ENCODE measurements at regions not wholly inside any gene's neighbourhood (a gene's known extent, or its start where the extent isn't known, plus 50 kb on each side); places are given as distances from the start of the nearest gene placed in this dataset.

GRCh38 chr14:83556746-83557453 lies 1973.0 kb upstream of the FLRT2 start:
- H3K36me3 Mint-ChIP-seq (ENCODE audit: insufficient read depth) = no peaks in the 10 kb centered on the region
- H3K4me3 Mint-ChIP-seq = no peak overlapping the region
- DNase-seq (no peak), ATAC-seq (no peak)
- no peaks in the 10 kb centered on the region for H3K9me3 Mint-ChIP-seq
- no peaks in the 10 kb centered on the region for H3K4me1 Mint-ChIP-seq (ENCODE audit: low read depth)
- no peaks in the 10 kb centered on the region for H3K27me3 Mint-ChIP-seq (ENCODE audit: low read depth)

GRCh38 chr14:83558946-83559345 lies 1971.0 kb upstream of the FLRT2 start:
- H3K9me3 Mint-ChIP-seq = peaks cover 4% of the 10 kb centered on the region
- no peaks in the 10 kb centered on the region for H3K27me3 Mint-ChIP-seq (ENCODE audit: low read depth)
- no peaks in the 10 kb centered on the region for H3K36me3 Mint-ChIP-seq (ENCODE audit: insufficient read depth)
- H3K4me3 Mint-ChIP-seq = no peak overlapping the region
- no peak for ATAC-seq
- no peak for DNase-seq
- no peaks in the 10 kb centered on the region for H3K4me1 Mint-ChIP-seq (ENCODE audit: low read depth)

GRCh38 chr14:83559721-83560120 lies 1970.2 kb upstream of the FLRT2 start:
- no peaks in the 10 kb centered on the region for H3K36me3 Mint-ChIP-seq (ENCODE audit: insufficient read depth)
- H3K4me1 Mint-ChIP-seq (ENCODE audit: low read depth) = no peaks in the 10 kb centered on the region
- no peaks in the 10 kb centered on the region for H3K27me3 Mint-ChIP-seq (ENCODE audit: low read depth)
- H3K4me3 Mint-ChIP-seq = no peak overlapping the region
- peaks cover 7% of the 10 kb centered on the region for H3K9me3 Mint-ChIP-seq
- DNase-seq = no peak
- ATAC-seq = no peak

GRCh38 chr14:83561261-83561660 lies 1968.7 kb upstream of the FLRT2 start:
- H3K9me3 Mint-ChIP-seq = peaks cover 10% of the 10 kb centered on the region

GRCh38 chr14:83566567-83566966 lies 1963.4 kb upstream of the FLRT2 start:
- Mint-ChIP-seq H3K27me3 (ENCODE audit: low read depth) (no peaks in the 10 kb centered on the region), H3K4me1 (ENCODE audit: low read depth) (no peaks in the 10 kb centered on the region), H3K4me3 (no peak overlapping the region), H3K36me3 (ENCODE audit: insufficient read depth) (no peaks in the 10 kb centered on the region), H3K9me3 (peaks cover 25% of the 10 kb centered on the region)
- no peak for ATAC-seq
- DNase-seq = no peak

More at GRCh38 chr14:83561261-83561660, 1968.7 kb upstream of the FLRT2 start:
- H3K4me1 Mint-ChIP-seq (ENCODE audit: low read depth) = no peaks in the 10 kb centered on the region
- DNase-seq (no peak), ATAC-seq (no peak)
- H3K4me3 Mint-ChIP-seq = no peak overlapping the region
- no peaks in the 10 kb centered on the region for H3K36me3 Mint-ChIP-seq (ENCODE audit: insufficient read depth)
- H3K27me3 Mint-ChIP-seq (ENCODE audit: low read depth) = no peaks in the 10 kb centered on the region

- H3K4me3 Mint-ChIP-seq = no peak overlapping the region
- peaks cover 27% of the 10 kb centered on the region for H3K9me3 Mint-ChIP-seq
- H3K4me1 Mint-ChIP-seq (ENCODE audit: low read depth) = no peaks in the 10 kb centered on the region
- ATAC-seq = no peak
- no peak for DNase-seq
- no peaks in the 10 kb centered on the region for H3K36me3 Mint-ChIP-seq (ENCODE audit: insufficient read depth)
- no peaks in the 10 kb centered on the region for H3K27me3 Mint-ChIP-seq (ENCODE audit: low read depth)
Measured at GRCh38 chr14:83568141-83568540, 1961.8 kb upstream of the FLRT2 start.

- H3K36me3 Mint-ChIP-seq (ENCODE audit: insufficient read depth) = no peaks in the 10 kb centered on the region
- peaks cover 33% of the 10 kb centered on the region for H3K9me3 Mint-ChIP-seq
- no peaks in the 10 kb centered on the region for H3K4me1 Mint-ChIP-seq (ENCODE audit: low read depth)
- no peaks in the 10 kb centered on the region for H3K27me3 Mint-ChIP-seq (ENCODE audit: low read depth)
- no peak overlapping the region for H3K4me3 Mint-ChIP-seq
- DNase-seq (no peak), ATAC-seq (no peak)
Measured at GRCh38 chr14:83575301-83575700, 1954.6 kb upstream of the FLRT2 start.

- Mint-ChIP-seq H3K4me1 (ENCODE audit: low read depth) (no peaks in the 10 kb centered on the region), H3K27me3 (ENCODE audit: low read depth) (no peaks in the 10 kb centered on the region), H3K36me3 (ENCODE audit: insufficient read depth) (no peaks in the 10 kb centered on the region), H3K9me3 (peaks cover 27% of the 10 kb centered on the region), H3K4me3 (no peak overlapping the region)
- ATAC-seq (no peak), DNase-seq (no peak)
Measured at GRCh38 chr14:83583201-83583600, 1946.7 kb upstream of the FLRT2 start.

- Mint-ChIP-seq H3K9me3 (peaks cover 15% of the 10 kb centered on the region), H3K36me3 (ENCODE audit: insufficient read depth) (no peaks in the 10 kb centered on the region), H3K4me3 (no peak overlapping the region), H3K27me3 (ENCODE audit: low read depth) (no peaks in the 10 kb centered on the region), H3K4me1 (ENCODE audit: low read depth) (no peaks in the 10 kb centered on the region)
- no peak for ATAC-seq
- DNase-seq = no peak
Measured at GRCh38 chr14:83594874-83595273, 1935.1 kb upstream of the FLRT2 start.

- no peaks in the 10 kb centered on the region for H3K27me3 Mint-ChIP-seq (ENCODE audit: low read depth)
- H3K4me3 Mint-ChIP-seq = no peak overlapping the region
- H3K4me1 Mint-ChIP-seq (ENCODE audit: low read depth) = no peaks in the 10 kb centered on the region
- DNase-seq (no peak), ATAC-seq (no peak)
- no peaks in the 10 kb centered on the region for H3K36me3 Mint-ChIP-seq (ENCODE audit: insufficient read depth)
- peaks cover 22% of the 10 kb centered on the region for H3K9me3 Mint-ChIP-seq
Measured at GRCh38 chr14:83607682-83608081, 1922.3 kb upstream of the FLRT2 start.

- Mint-ChIP-seq H3K4me1 (ENCODE audit: low read depth) (no peaks in the 10 kb centered on the region), H3K4me3 (no peak overlapping the region), H3K36me3 (ENCODE audit: insufficient read depth) (no peaks in the 10 kb centered on the region), H3K27me3 (ENCODE audit: low read depth) (no peaks in the 10 kb centered on the region), H3K9me3 (peaks cover 14% of the 10 kb centered on the region)
- DNase-seq = no peak
- ATAC-seq = no peak
Measured at GRCh38 chr14:83611491-83611890, 1918.5 kb upstream of the FLRT2 start.

GRCh38 chr14:83611906-83612390 lies 1918.0 kb upstream of the FLRT2 start:
- ATAC-seq (no peak), DNase-seq (no peak)
- H3K36me3 Mint-ChIP-seq (ENCODE audit: insufficient read depth) = no peaks in the 10 kb centered on the region
- no peaks in the 10 kb centered on the region for H3K27me3 Mint-ChIP-seq (ENCODE audit: low read depth)
- H3K9me3 Mint-ChIP-seq = peaks cover 9% of the 10 kb centered on the region
- no peaks in the 10 kb centered on the region for H3K4me1 Mint-ChIP-seq (ENCODE audit: low read depth)
- no peak overlapping the region for H3K4me3 Mint-ChIP-seq

GRCh38 chr14:83614956-83615355 lies 1915.0 kb upstream of the FLRT2 start:
- no peaks in the 10 kb centered on the region for H3K27me3 Mint-ChIP-seq (ENCODE audit: low read depth)
- H3K36me3 Mint-ChIP-seq (ENCODE audit: insufficient read depth) = no peaks in the 10 kb centered on the region
- DNase-seq (no peak), ATAC-seq (no peak)
- no peaks in the 10 kb centered on the region for H3K4me1 Mint-ChIP-seq (ENCODE audit: low read depth)
- H3K4me3 Mint-ChIP-seq = no peak overlapping the region
- H3K9me3 Mint-ChIP-seq = peaks cover 15% of the 10 kb centered on the region

- no peaks in the 10 kb centered on the region for H3K4me1 Mint-ChIP-seq (ENCODE audit: low read depth)
- H3K9me3 Mint-ChIP-seq = peaks cover 12% of the 10 kb centered on the region
- no peak overlapping the region for H3K4me3 Mint-ChIP-seq
- no peak for DNase-seq
- H3K36me3 Mint-ChIP-seq (ENCODE audit: insufficient read depth) = no peaks in the 10 kb centered on the region
- ATAC-seq = no peak
- no peaks in the 10 kb centered on the region for H3K27me3 Mint-ChIP-seq (ENCODE audit: low read depth)
Measured at GRCh38 chr14:83624541-83624940, 1905.4 kb upstream of the FLRT2 start.

- no peak overlapping the region for H3K4me3 Mint-ChIP-seq
- H3K9me3 Mint-ChIP-seq = peaks cover 10% of the 10 kb centered on the region
- no peak for DNase-seq
- H3K27me3 Mint-ChIP-seq (ENCODE audit: low read depth) = no peaks in the 10 kb centered on the region
- H3K36me3 Mint-ChIP-seq (ENCODE audit: insufficient read depth) = no peaks in the 10 kb centered on the region
- H3K4me1 Mint-ChIP-seq (ENCODE audit: low read depth) = no peaks in the 10 kb centered on the region
- no peak for ATAC-seq
Measured at GRCh38 chr14:83632375-83632774, 1897.6 kb upstream of the FLRT2 start.
